IMR-90 (cell line): ENCODE measurements at regions not wholly inside any gene's neighbourhood (a gene's known extent, or its start where the extent isn't known, plus 50 kb on each side); places are given as distances from the start of the nearest gene placed in this dataset.

ENCODE experiments used
- ATAC-seq: fragments of 200-7000 bp; cut with Tn5 transposase; 2 replicates; pipeline ENCODE4 v1.9.1; 2020; ENCODE audit warnings: low read depth, mild to moderate bottlenecking, moderate library complexity
- BruUV-seq: library from RNA; stranded (reverse); fragments of 400-500 nt; replicated peaks from 2 replicates; lab custom pipeline; 2021; lab: Mats Ljungman, UMichigan
- CTCF ChIA-PET: fragments of 300-600 bp; formaldehyde crosslinking; extraction: SDS; loops from one replicate; lab custom pipeline; 2021; ENCODE audit warnings: antibody characterized with exemption; lab: Yijun Ruan, JAX
- POLR2A ChIA-PET: fragments of 300-600 bp; sonication (Branson Sonifier 250); formaldehyde crosslinking; loops from one replicate; lab custom pipeline; 2022; ENCODE audit warnings: antibody characterized with exemption; ENCODE audit not compliant: unreplicated experiment; lab: Charles Lee
- DNase-seq: peaks from one replicate; pipeline ENCODE4 v3.0.0; 2013
- H2AFZ ChIP-seq: replicated peaks from 2 replicates; pipeline ENCODE3; 2013; ENCODE audit warnings: low read length, mild to moderate bottlenecking; ENCODE audit not compliant: poor library complexity
- H2AK5ac ChIP-seq: 2 replicates; pipeline ENCODE4 v1.6.1; 2013; ENCODE audit warnings: low read depth, low read length, inconsistent platforms
- H2AK9ac ChIP-seq: replicated peaks from 2 replicates; pipeline ENCODE3; 2013; ENCODE audit warnings: mild to moderate bottlenecking, low read depth, low read length, moderate library complexity; ENCODE audit not compliant: poor library complexity
- H2BK120ac ChIP-seq: 2 replicates; pipeline ENCODE4 v1.6.1; 2013; ENCODE audit warnings: low read depth, low read length, inconsistent platforms
- H2BK15ac ChIP-seq: 3 replicates; pipeline ENCODE4 v1.6.1; 2013; ENCODE audit warnings: low read depth, low read length, inconsistent platforms
- H2BK20ac ChIP-seq: 2 replicates; pipeline ENCODE4 v1.6.1; 2013; ENCODE audit warnings: low read depth, mild to moderate bottlenecking, inconsistent platforms, low read length, moderate library complexity
- H2BK5ac ChIP-seq: 2 replicates; pipeline ENCODE4 v1.6.1; 2013; ENCODE audit warnings: mild to moderate bottlenecking, low read depth, low read length, inconsistent platforms; ENCODE audit not compliant: poor library complexity, severe bottlenecking
- H3K14ac ChIP-seq: replicated peaks from 2 replicates; pipeline ENCODE4 v1.6.1; 2013; ENCODE audit warnings: low read depth, low read length, inconsistent platforms
- H3K18ac ChIP-seq: 2 replicates; pipeline ENCODE4 v1.6.1; 2013; ENCODE audit warnings: low read depth, low read length, control low read depth
- H3K23ac ChIP-seq: 2 replicates; pipeline ENCODE4 v1.6.1; 2013; ENCODE audit warnings: low read depth, low read length, inconsistent platforms
- H3K27ac ChIP-seq: 2 replicates; pipeline ENCODE4 v1.5.1; 2013; ENCODE audit warnings: mild to moderate bottlenecking, control low read depth, low read length; ENCODE audit not compliant: insufficient read depth
- H3K27me3 ChIP-seq: 2 replicates; pipeline ENCODE4 v1.6.1; 2013; ENCODE audit warnings: low read length; ENCODE audit not compliant: control insufficient read depth, insufficient read depth
- H3K36me3 ChIP-seq: 2 replicates; pipeline ENCODE4 v1.6.1; 2013; ENCODE audit warnings: low read length, mixed read lengths; ENCODE audit not compliant: control insufficient read depth, insufficient read depth
- H3K4ac ChIP-seq: 2 replicates; pipeline ENCODE4 v1.6.1; 2013; ENCODE audit warnings: low read depth, low read length, inconsistent platforms
- H3K4me1 ChIP-seq: 2 replicates; pipeline ENCODE4 v1.6.1; 2013; ENCODE audit warnings: low read length, mixed read lengths; ENCODE audit not compliant: control insufficient read depth, insufficient read depth
- H3K4me2 ChIP-seq: 2 replicates; pipeline ENCODE4 v1.6.1; 2013; ENCODE audit warnings: low read depth, mild to moderate bottlenecking, control low read depth, low read length, moderate library complexity
- H3K4me3 ChIP-seq: 2 replicates; pipeline ENCODE4 v1.5.1; 2013; ENCODE audit warnings: low read depth, mild to moderate bottlenecking, control low read depth, low read length, moderate library complexity; ENCODE audit not compliant: insufficient read depth
- H3K56ac ChIP-seq: 2 replicates; pipeline ENCODE4 v1.6.1; 2013; ENCODE audit warnings: low read length, inconsistent platforms; ENCODE audit not compliant: insufficient read depth; ENCODE audit errors: extremely low read depth
- H3K79me1 ChIP-seq, 2 experiments: 2 replicates each; pipeline ENCODE4 v1.6.1; 2013; ENCODE audit warnings: low read length in 2 of 2, inconsistent platforms in 1 of 2, low read depth in 1 of 2
- H3K9ac ChIP-seq: 2 replicates; pipeline ENCODE4 v1.6.1; 2013; ENCODE audit warnings: low read depth, low read length, control low read depth
- H3K9me1 ChIP-seq: 2 replicates; pipeline ENCODE4 v1.6.1; 2013; ENCODE audit warnings: low read length, inconsistent platforms; ENCODE audit not compliant: insufficient read depth
- H3K9me3 ChIP-seq: 2 replicates; pipeline ENCODE4 v1.6.1; 2013; ENCODE audit warnings: low read length; ENCODE audit not compliant: control insufficient read depth, insufficient read depth
- H4K20me1 ChIP-seq: 2 replicates; pipeline ENCODE4 v1.6.1; 2013; ENCODE audit warnings: low read length, inconsistent platforms; ENCODE audit not compliant: insufficient read depth
- H4K5ac ChIP-seq: 2 replicates; pipeline ENCODE4 v1.6.1; 2013; ENCODE audit warnings: mild to moderate bottlenecking, low read depth, low read length, control low read depth
- H4K8ac ChIP-seq, 2 experiments: 2 replicates each; pipeline ENCODE4 v1.6.1; 2013; ENCODE audit warnings: low read depth in 2 of 2, low read length in 2 of 2, control low read depth in 1 of 2, inconsistent platforms in 1 of 2
- H4K91ac ChIP-seq: 2 replicates; pipeline ENCODE4 v1.6.1; 2013; ENCODE audit warnings: low read depth, low read length, inconsistent platforms; ENCODE audit not compliant: insufficient read depth
- CHD1 ChIP-seq: IDR thresholded peaks from 2 replicates; pipeline ENCODE4 v1.6.1; 2012; ENCODE audit warnings: low read depth, low read length, improper control_type of control experiment
- MAFK ChIP-seq: IDR thresholded peaks from 2 replicates; pipeline ENCODE4 v1.6.1; 2012; ENCODE audit warnings: low read depth, low read length, improper control_type of control experiment
- MAZ ChIP-seq: IDR thresholded peaks from 2 replicates; pipeline ENCODE4 v1.6.1; 2012; ENCODE audit warnings: low read depth, mild to moderate bottlenecking, low read length, improper control_type of control experiment, moderate library complexity, borderline replicate concordance
- MXI1 ChIP-seq: IDR thresholded peaks from 2 replicates; pipeline ENCODE4 v1.6.1; 2012; ENCODE audit warnings: low read depth, mild to moderate bottlenecking, low read length, moderate library complexity, borderline replicate concordance
- RCOR1 ChIP-seq: IDR thresholded peaks from 2 replicates; pipeline ENCODE4 v1.6.1; 2012; ENCODE audit warnings: mild to moderate bottlenecking, low read length, improper control_type of control experiment; ENCODE audit not compliant: insufficient replicate concordance
- WGBS, 2 experiments: methylation state at CpG; one replicate each; pipeline versions ENCODE4 v1.1.5 to v1.1.7; 2013; ENCODE audit warnings: missing lambda C conversion rate in 2 of 2; ENCODE audit not compliant: insufficient read length in 1 of 2; ENCODE audit errors: extremely low coverage in 2 of 2; 5-methylcytosine and 5-hydroxymethylcytosine counted together
- dilution Hi-C: fragments of 300-500 bp; cut with HindIII; formaldehyde crosslinking; loops from one replicate; pipeline ENCODE4 v1.14.3; 2018; ENCODE audit warnings: low sequenced_read_pairs; ENCODE audit not compliant: unreplicated experiment
- in situ Hi-C: fragments of 300-500 bp; cut with MboI; formaldehyde crosslinking; loops from 3 replicates; pipeline ENCODE4 v1.14.3; 2019; ENCODE audit warnings: low sequenced_read_pairs, inconsistent platforms, mixed read lengths
- intact Hi-C: fragments of 100-400 bp; cut with micrococcal nuclease; formaldehyde crosslinking; loops from 2 replicates; pipeline ENCODE4 v1.10.0; 2022
- TF ChIP-seq, protein P1 (sequence below): fragments of 150-350 bp; IDR thresholded peaks from 2 replicates; pipeline ENCODE4 v1.6.1; 2016; ENCODE audit warnings: low read depth, mild to moderate bottlenecking, low read length, moderate library complexity, borderline replicate concordance

DNA sequence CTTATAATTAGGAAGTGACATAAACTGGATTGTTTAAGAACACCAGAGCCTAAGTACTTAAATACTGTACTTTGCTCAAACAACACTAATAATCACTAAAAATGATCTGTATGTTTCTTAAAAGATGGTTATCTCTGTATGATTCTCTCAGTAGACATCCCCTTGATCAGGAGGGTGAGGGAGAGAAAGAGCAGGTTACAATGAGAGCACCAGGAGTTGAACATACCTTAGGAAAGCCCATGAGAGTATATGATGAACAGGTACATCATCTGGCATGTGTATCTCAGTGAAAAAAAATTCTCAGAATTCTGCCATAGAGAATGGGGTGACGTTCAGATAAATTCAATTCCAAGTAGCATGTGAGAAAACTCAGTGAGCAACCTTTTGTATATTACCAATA lies 59.9 kb upstream of the IL2 start:
- Histone ChIP-seq H4K20me1 (no peaks in the 10 kb centered on the region), H3K4ac (no peak overlapping the region), H4K91ac (no peak overlapping the region), H3K56ac (no peak overlapping the region), H4K5ac (no peak overlapping the region), H2BK5ac (no peak overlapping the region), H2AFZ (no peak overlapping the region), H3K79me1 (no peaks in the 10 kb centered on the region), H2BK20ac (no peak overlapping the region), H3K9me3 (no peaks in the 10 kb centered on the region), H2BK15ac (no peak overlapping the region), H3K4me1 (no peaks in the 10 kb centered on the region), H3K4me3 (no peak overlapping the region), H4K8ac (no peak overlapping the region), H2AK9ac (no peak overlapping the region), H3K27ac (no peak overlapping the region), H3K23ac (no peak overlapping the region), H3K18ac (no peak overlapping the region), H3K27me3 (peaks cover 13% of the 10 kb centered on the region), H3K9me1 (no peaks in the 10 kb centered on the region), H2BK120ac (no peak overlapping the region), H3K14ac (no peak overlapping the region), H2AK5ac (no peak overlapping the region), H3K4me2 (no peak overlapping the region), H3K36me3 (no peaks in the 10 kb centered on the region), H3K9ac (no peak overlapping the region)
- ATAC-seq (no peak), DNase-seq (no peak)
- in situ Hi-C loops = no loop called here
- dilution Hi-C loops = no loop called here
- CTCF ChIA-PET = no interaction called here
- WGBS, 2 experiments = no CpG with 5 or more reads among the region's 1 CpG
- TF ChIP-seq MAFK (no peak), RCOR1 (no peak), CHD1 (no peak), MXI1 (no peak), MAZ (no peak)
- TF ChIP-seq, protein P1, sequence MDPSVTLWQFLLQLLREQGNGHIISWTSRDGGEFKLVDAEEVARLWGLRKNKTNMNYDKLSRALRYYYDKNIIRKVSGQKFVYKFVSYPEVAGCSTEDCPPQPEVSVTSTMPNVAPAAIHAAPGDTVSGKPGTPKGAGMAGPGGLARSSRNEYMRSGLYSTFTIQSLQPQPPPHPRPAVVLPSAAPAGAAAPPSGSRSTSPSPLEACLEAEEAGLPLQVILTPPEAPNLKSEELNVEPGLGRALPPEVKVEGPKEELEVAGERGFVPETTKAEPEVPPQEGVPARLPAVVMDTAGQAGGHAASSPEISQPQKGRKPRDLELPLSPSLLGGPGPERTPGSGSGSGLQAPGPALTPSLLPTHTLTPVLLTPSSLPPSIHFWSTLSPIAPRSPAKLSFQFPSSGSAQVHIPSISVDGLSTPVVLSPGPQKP = no peak
- POLR2A ChIA-PET = no interaction called here
- no TSS peak for BruUV-seq
- intact Hi-C loops = no loop called here
